ENCODE measurements at regions not wholly inside any gene's neighbourhood (a gene's known extent, or its start where the extent isn't known, plus 50 kb on each side); places are given as distances from the start of the nearest gene placed in this dataset.

DNA sequence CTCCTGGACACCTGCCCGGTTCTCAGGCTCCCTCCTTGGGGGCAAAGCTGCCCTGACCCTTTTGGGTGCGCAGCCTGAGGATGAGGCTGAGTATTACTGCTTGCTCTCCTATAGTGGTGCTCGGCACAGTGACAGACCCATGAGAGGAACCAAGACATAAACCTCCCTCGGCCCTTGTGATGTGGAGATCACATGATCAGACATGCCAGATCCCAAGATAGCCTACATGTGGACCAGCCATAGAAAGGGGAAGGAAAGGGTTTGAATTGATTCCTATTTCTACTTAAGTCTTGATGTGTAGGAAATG lies 125.3 kb downstream of the VPREB1 start:
- H3K27ac ChIP-seq (ENCODE audit: low read length): peak overlapping the region; percentile 5
- Mint-ChIP-seq H3K4me3 (no peak overlapping the region), H3K9me3 (no peaks in the 10 kb centered on the region), H3K27me3 (ENCODE audit: low read depth in 2 of 2) (peaks cover 28 to 37% of the 10 kb centered on the region in 2 donors), H3K4me1 (no peaks in the 10 kb centered on the region), H3K36me3 (no peaks in the 10 kb centered on the region), H3K27ac (no peak overlapping the region)
- TF ChIP-seq, protein P1, sequence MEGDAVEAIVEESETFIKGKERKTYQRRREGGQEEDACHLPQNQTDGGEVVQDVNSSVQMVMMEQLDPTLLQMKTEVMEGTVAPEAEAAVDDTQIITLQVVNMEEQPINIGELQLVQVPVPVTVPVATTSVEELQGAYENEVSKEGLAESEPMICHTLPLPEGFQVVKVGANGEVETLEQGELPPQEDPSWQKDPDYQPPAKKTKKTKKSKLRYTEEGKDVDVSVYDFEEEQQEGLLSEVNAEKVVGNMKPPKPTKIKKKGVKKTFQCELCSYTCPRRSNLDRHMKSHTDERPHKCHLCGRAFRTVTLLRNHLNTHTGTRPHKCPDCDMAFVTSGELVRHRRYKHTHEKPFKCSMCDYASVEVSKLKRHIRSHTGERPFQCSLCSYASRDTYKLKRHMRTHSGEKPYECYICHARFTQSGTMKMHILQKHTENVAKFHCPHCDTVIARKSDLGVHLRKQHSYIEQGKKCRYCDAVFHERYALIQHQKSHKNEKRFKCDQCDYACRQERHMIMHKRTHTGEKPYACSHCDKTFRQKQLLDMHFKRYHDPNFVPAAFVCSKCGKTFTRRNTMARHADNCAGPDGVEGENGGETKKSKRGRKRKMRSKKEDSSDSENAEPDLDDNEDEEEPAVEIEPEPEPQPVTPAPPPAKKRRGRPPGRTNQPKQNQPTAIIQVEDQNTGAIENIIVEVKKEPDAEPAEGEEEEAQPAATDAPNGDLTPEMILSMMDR (IDR thresholded peaks at IDR 0.05): no peak
- ATAC-seq (no peak), DNase-seq (no peak)
- H3K9me3 ChIP-seq (ENCODE audit: control insufficient read depth, insufficient read depth, low read length): no peaks in the 10 kb centered on the region
- intact Hi-C loops (cut with micrococcal nuclease): no loop called here
- no peaks in the 10 kb centered on the region for H3K36me3 ChIP-seq (ENCODE audit: control insufficient read depth, insufficient read depth, low read length)
- H3K4me1 ChIP-seq (ENCODE audit: control insufficient read depth, insufficient read depth, low read length): peaks cover 4% of the 10 kb centered on the region
- H3K27me3 ChIP-seq (ENCODE audit: control insufficient read depth, insufficient read depth, low read length): no peaks in the 10 kb centered on the region
- H3K4me3 ChIP-seq (ENCODE audit: low read length): no peak overlapping the region
- WGBS (ENCODE audit: insufficient coverage): 36% methylated on average over 4 of the region's 4 CpGs

DNA sequence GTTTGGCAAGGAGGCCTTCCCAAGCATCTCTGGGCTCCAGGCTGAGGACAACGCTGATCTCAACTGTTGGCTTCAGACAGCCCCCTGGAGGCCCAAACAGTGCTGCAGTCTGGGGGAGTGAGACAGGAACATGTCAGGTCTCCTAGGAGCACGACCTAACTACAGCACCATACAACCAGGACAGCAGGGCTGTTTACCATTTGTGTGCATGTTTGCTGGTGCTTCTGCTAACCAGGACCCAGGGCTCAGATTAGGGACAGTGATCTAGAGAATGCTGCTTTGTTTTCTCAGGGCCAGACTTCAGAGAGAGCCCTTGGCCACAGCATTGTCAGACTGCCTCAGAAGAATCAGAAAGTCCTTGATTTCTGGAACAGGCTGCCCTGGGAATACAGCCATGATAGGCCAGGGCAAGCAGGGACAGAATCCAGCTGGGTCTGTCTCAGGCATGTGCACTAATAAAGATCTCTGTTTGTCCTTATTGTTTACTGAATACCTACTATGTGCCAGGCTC lies 126.5 kb downstream of the VPREB1 start:
- no peaks in the 10 kb centered on the region for H3K27me3 ChIP-seq (ENCODE audit: control insufficient read depth, insufficient read depth, low read length)
- H3K27me3 Mint-ChIP-seq (ENCODE audit: low read depth in 2 of 2): peaks cover 30 to 43% of the 10 kb centered on the region in 2 donors
- 48% methylated on average over 2 of the region's 2 CpGs for WGBS (ENCODE audit: insufficient coverage)
- H3K36me3 Mint-ChIP-seq: no peaks in the 10 kb centered on the region
- ATAC-seq (no peak), DNase-seq (no peak)
- H3K36me3 ChIP-seq (ENCODE audit: control insufficient read depth, insufficient read depth, low read length): no peaks in the 10 kb centered on the region
- H3K4me1 ChIP-seq (ENCODE audit: control insufficient read depth, insufficient read depth, low read length): peaks cover 4% of the 10 kb centered on the region
- no peaks in the 10 kb centered on the region for H3K4me1 Mint-ChIP-seq
- H3K4me3 Mint-ChIP-seq: no peak overlapping the region
- H3K4me3 ChIP-seq (ENCODE audit: low read length): no peak overlapping the region
- H3K27ac Mint-ChIP-seq: no peak overlapping the region
- no peaks in the 10 kb centered on the region for H3K9me3 Mint-ChIP-seq
- no peaks in the 10 kb centered on the region for H3K9me3 ChIP-seq (ENCODE audit: control insufficient read depth, insufficient read depth, low read length)
- no peak overlapping the region for H3K27ac ChIP-seq (ENCODE audit: low read length)
- TF ChIP-seq, protein P1 (IDR thresholded peaks at IDR 0.05): no peak
- intact Hi-C loops (cut with micrococcal nuclease): no loop called here

DNA sequence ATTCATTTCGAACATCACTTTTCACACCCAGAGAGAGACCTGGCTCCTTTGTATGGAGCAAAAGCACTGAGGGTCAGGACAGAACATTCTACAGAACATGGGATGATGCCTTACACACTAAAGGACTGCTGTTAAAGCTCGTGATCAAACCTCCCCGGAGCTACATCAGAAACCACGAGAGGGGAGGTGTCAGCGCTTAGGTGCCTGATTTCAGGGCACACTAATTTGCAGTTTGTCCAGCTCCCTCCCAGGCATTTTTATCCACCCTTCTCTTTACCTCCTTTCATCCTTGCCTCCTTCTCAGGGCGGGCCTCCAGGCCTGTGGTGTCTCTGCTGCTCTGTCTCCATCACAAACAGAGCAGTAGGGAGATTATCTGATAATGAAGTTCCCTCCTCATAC lies 127.5 kb downstream of the VPREB1 start:
- no peak overlapping the region for H3K27ac Mint-ChIP-seq
- TF ChIP-seq, protein P1 (IDR thresholded peaks at IDR 0.05): no peak
- H3K36me3 Mint-ChIP-seq: no peaks in the 10 kb centered on the region
- peaks cover 28 to 37% of the 10 kb centered on the region in 2 donors for H3K27me3 Mint-ChIP-seq (ENCODE audit: low read depth in 2 of 2)
- Histone ChIP-seq H3K4me1 (ENCODE audit: control insufficient read depth, insufficient read depth, low read length) (peaks cover 4% of the 10 kb centered on the region), H3K36me3 (ENCODE audit: control insufficient read depth, insufficient read depth, low read length) (no peaks in the 10 kb centered on the region), H3K4me3 (ENCODE audit: low read length) (no peak overlapping the region), H3K27ac (ENCODE audit: low read length) (no peak overlapping the region), H3K9me3 (ENCODE audit: control insufficient read depth, insufficient read depth, low read length) (no peaks in the 10 kb centered on the region), H3K27me3 (ENCODE audit: control insufficient read depth, insufficient read depth, low read length) (no peaks in the 10 kb centered on the region)
- intact Hi-C loops (cut with micrococcal nuclease): no loop called here
- H3K4me3 Mint-ChIP-seq: no peak overlapping the region
- H3K4me1 Mint-ChIP-seq: no peaks in the 10 kb centered on the region
- no peaks in the 10 kb centered on the region for H3K9me3 Mint-ChIP-seq
- DNase-seq (no peak), ATAC-seq (no peak)
- WGBS (ENCODE audit: insufficient coverage): 76% methylated on average over 5 of the region's 6 CpGs

DNA sequence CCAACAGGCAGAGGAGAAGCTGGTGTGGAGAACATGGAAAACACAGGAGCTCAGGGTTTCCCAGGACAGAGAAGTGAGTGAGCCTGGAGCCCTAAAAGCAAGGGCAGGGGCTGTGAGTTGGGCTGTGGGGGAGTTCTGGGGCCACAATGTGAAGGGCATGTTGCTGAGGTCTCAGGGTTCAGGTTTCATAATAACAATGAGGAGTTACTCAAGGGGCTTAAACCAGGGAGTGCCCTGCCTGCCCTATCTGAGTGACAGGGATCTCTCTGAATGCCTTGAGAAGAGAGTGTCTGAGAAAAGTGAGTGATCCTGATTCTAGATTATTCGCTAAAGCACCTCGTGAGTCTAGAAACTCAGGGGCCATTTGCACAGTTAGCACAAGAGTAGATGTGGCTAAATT lies 129.6 kb downstream of the VPREB1 start:
- WGBS (ENCODE audit: insufficient coverage): 65% methylated on average over 2 of the region's 2 CpGs
- Histone ChIP-seq H3K27ac (ENCODE audit: low read length) (no peak overlapping the region), H3K36me3 (ENCODE audit: control insufficient read depth, insufficient read depth, low read length) (no peaks in the 10 kb centered on the region), H3K27me3 (ENCODE audit: control insufficient read depth, insufficient read depth, low read length) (no peaks in the 10 kb centered on the region), H3K4me3 (ENCODE audit: low read length) (no peak overlapping the region), H3K9me3 (ENCODE audit: control insufficient read depth, insufficient read depth, low read length) (no peaks in the 10 kb centered on the region), H3K4me1 (ENCODE audit: control insufficient read depth, insufficient read depth, low read length) (peaks cover 4% of the 10 kb centered on the region)
- TF ChIP-seq, protein P1 (IDR thresholded peaks at IDR 0.05): no peak
- intact Hi-C loops (cut with micrococcal nuclease): loop anchor here (2.0 kb wide), 1 partner anchor 21 kb away; no protein-coding TSS in a partner anchor
- H3K4me1 Mint-ChIP-seq: no peaks in the 10 kb centered on the region
- DNase-seq (no peak), ATAC-seq (no peak)
- H3K4me3 Mint-ChIP-seq: no peak overlapping the region
- no peak overlapping the region for H3K27ac Mint-ChIP-seq
- H3K27me3 Mint-ChIP-seq (ENCODE audit: low read depth in 2 of 2): peaks cover 28 to 32% of the 10 kb centered on the region in 2 donors
- no peaks in the 10 kb centered on the region for H3K36me3 Mint-ChIP-seq
- no peaks in the 10 kb centered on the region for H3K9me3 Mint-ChIP-seq

All from natural killer cell (primary cell).